ENCODE measurements at regions not wholly inside any gene's neighbourhood (a gene's known extent, or its start where the extent isn't known, plus 50 kb on each side); places are given as distances from the start of the nearest gene placed in this dataset.
A peak's percentile ranks its signal among the peaks of the same experiment; 100 is the strongest.
"Not testable (repeated sequence)": the region's sequence is repeated elsewhere in the genome, so short reads cannot be mapped to it uniquely, and the experiment has no call there.

DNA sequence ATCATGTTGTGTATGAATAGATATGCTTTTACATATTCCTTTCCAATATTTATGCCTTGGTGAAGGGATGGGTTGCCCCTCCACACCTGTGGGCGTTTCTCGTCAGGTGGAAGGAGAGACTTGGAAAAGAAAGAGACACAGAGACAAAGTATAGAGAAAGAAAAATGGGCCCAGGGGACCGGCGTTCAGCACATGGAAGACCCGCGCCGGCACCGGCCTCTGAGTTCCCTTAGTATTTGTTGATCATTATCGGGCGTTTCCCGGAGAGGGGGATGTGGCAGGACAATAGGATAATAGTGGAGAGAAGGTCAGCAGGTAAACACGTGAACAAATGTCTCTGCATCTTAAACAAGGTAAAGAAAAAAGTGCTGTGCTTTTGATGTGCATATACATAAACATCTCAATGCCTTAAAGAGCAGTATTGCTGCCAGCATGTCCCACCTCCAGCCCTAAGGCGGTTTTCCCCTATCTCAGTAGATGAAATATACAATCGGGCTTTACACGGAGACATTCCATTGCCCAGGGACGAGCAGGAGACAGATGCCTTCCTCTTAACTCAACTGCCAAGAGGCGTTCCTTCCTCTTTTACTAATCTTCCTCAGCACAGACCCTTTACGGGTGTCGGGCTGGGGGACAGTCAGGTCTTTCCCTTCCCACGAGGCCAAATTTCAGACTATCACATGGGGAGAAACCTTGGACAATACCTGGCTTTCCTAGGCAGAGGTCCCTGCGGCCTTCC is 188.5 kb upstream of the F9 start:
- H3K18ac ChIP-seq (ENCODE audit: extremely low read depth, low read length); H4K5ac ChIP-seq (ENCODE audit: insufficient read length, low read depth, low read length); CTCF ChIA-PET (ENCODE audit: partially characterized antibody); H3K4me1 ChIP-seq (replicated peaks in 1 of 4; ENCODE audit: control insufficient read depth in 3 of 4, insufficient read depth in 4 of 4, low read length in 3 of 4); H2BK5ac ChIP-seq (ENCODE audit: low read depth, low read length); H4K91ac ChIP-seq (replicated peaks; ENCODE audit: insufficient read length, low read length); H3K9me3 ChIP-seq (ENCODE audit: insufficient read depth in 2 of 2, low read depth in 1 of 2, low read length in 1 of 2); H3K79me2 ChIP-seq (ENCODE audit: control insufficient read depth in 1 of 2, insufficient read depth in 2 of 2, low read length in 2 of 2); H2AFZ ChIP-seq (ENCODE audit: low read length); H3K23me2 ChIP-seq (ENCODE audit: low read depth, low read length); H4K8ac ChIP-seq (ENCODE audit: extremely low read depth, insufficient read depth, low read length); H3K9ac ChIP-seq (replicated peaks in 1 of 4; ENCODE audit: extremely low read depth in 1 of 4, low read depth in 3 of 4, low read length in 3 of 4); H4K20me1 ChIP-seq (replicated peaks in 1 of 2; ENCODE audit: control insufficient read depth in 1 of 2, insufficient read depth in 2 of 2, low read length in 2 of 2); H2BK15ac ChIP-seq (ENCODE audit: low read length); H3K14ac ChIP-seq (ENCODE audit: insufficient read length); H3K27ac ChIP-seq (ENCODE audit: low read depth, low read length); H2BK20ac ChIP-seq (ENCODE audit: low read length); H3K4ac ChIP-seq (replicated peaks; ENCODE audit: insufficient read length, low read depth, low read length); H3K79me1 ChIP-seq (ENCODE audit: low read depth, low read length); H3K27me3 ChIP-seq (replicated peaks in 1 of 4; ENCODE audit: control insufficient read depth in 3 of 4, extremely low read depth in 1 of 4, insufficient read depth in 3 of 4, low read length in 3 of 4); POLR2A ChIA-PET (ENCODE audit: partially characterized antibody); H2BK120ac ChIP-seq (replicated peaks; ENCODE audit: low read depth, low read length); H2AK5ac ChIP-seq (ENCODE audit: low read depth, low read length); H3K36me3 ChIP-seq (ENCODE audit: control insufficient read depth in 2 of 4, insufficient read depth in 4 of 4, low read length in 3 of 4); H2BK12ac ChIP-seq (ENCODE audit: low read depth, low read length); H3K23ac ChIP-seq (ENCODE audit: insufficient read length); H3K56ac ChIP-seq (replicated peaks; ENCODE audit: insufficient read length, low read depth, low read length): not testable (repeated sequence)
- FAIRE-seq (peak; percentile 55), DNase-seq (ENCODE audit: low read depth in 1 of 2, low spot score in 2 of 2) (peak in 1 of 2 experiments; percentile 45)
- peak overlapping the region in 1 of 4 experiments; percentile 49; a peak in 2 of 8 replicates for H3K4me3 ChIP-seq (ENCODE audit: extremely low read depth in 1 of 4, insufficient read depth in 2 of 4, low read depth in 3 of 4, low read length in 4 of 4)
- H3K4me2 ChIP-seq (ENCODE audit: insufficient read depth in 1 of 2, low read depth in 2 of 2, low read length in 2 of 2): peak overlapping the region; percentile 13 to 49; a peak in 3 of 4 replicates
- TF ChIP-seq ASH2L (IDR thresholded peaks at IDR 0.05; ENCODE audit: low read length) (peak; percentile 44), TAF1 (IDR thresholded peaks at IDR 0.05; ENCODE audit: low read depth, low read length) (peak; percentile 24; the same call in 1 of the 2 replicates)
- WGBS, 2 experiments (ENCODE audit: extremely low coverage in 1 of 2, insufficient coverage in 1 of 2, insufficient read length in 1 of 2, insufficient replicate concordance in 2 of 2, low coverage in 1 of 2, low lambda C conversion rate in 2 of 2, missing lambda C conversion rate in 1 of 2): 6% methylated on average over 10 of the region's 21 CpGs; no CpG with 5 or more reads in 1 of the 2 experiments
